ENCODE measurements at regions not wholly inside any gene's neighbourhood (a gene's known extent, or its start where the extent isn't known, plus 50 kb on each side); places are given as distances from the start of the nearest gene placed in this dataset.

DNA sequence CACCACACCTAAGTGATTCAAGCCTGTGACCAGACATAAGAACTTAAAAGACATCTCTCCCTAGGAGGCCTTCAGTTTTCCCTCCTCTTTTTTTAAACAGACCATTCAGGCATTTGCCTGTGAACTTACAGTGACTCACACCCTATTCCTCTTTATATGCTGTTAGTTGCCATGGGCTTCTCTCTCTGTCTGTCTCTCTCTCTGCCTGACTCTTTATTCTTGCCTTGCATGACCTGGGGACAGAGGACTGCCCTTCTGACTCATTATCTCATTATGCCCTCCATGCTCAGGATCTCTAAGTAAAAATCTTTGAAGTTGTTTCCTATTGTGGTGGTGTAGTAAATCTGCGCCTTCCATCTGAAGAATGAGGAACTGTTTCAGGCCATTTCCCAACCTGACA is 442.2 kb upstream of the MAN1A1 start:
- TF ChIP-seq, protein P1, sequence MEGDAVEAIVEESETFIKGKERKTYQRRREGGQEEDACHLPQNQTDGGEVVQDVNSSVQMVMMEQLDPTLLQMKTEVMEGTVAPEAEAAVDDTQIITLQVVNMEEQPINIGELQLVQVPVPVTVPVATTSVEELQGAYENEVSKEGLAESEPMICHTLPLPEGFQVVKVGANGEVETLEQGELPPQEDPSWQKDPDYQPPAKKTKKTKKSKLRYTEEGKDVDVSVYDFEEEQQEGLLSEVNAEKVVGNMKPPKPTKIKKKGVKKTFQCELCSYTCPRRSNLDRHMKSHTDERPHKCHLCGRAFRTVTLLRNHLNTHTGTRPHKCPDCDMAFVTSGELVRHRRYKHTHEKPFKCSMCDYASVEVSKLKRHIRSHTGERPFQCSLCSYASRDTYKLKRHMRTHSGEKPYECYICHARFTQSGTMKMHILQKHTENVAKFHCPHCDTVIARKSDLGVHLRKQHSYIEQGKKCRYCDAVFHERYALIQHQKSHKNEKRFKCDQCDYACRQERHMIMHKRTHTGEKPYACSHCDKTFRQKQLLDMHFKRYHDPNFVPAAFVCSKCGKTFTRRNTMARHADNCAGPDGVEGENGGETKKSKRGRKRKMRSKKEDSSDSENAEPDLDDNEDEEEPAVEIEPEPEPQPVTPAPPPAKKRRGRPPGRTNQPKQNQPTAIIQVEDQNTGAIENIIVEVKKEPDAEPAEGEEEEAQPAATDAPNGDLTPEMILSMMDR (conservative IDR thresholded peaks at IDR 0.05), result no peak
- TF ChIP-seq ZFX (IDR thresholded peaks at IDR 0.05), result no peak

All from C4-2B (cell line).